HCT116 (cell line): ENCODE measurements at regions not wholly inside any gene's neighbourhood (a gene's known extent, or its start where the extent isn't known, plus 50 kb on each side); places are given as distances from the start of the nearest gene placed in this dataset.

Experiments used
- ATAC-seq: fragments of 200-7000 bp; cut with Tn5 transposase; 2 replicates; pipeline ENCODE4 v1.9.1; 2020; ENCODE audit warnings: mild to moderate bottlenecking, moderate library complexity
- BruUV-seq: library from RNA; stranded (reverse); fragments of 400-500 nt; replicated peaks from 2 replicates; lab custom pipeline; 2021; lab: Mats Ljungman, UMichigan
- CTCF ChIA-PET: fragments of 300-600 bp; sonication (Branson Sonifier 250); formaldehyde crosslinking; loops from one replicate; lab custom pipeline; 2021; ENCODE audit warnings: antibody characterized with exemption; lab: Charles Lee
- POLR2A ChIA-PET: fragments of 300-600, 350-600 bp; sonication (Branson Sonifier 250); formaldehyde crosslinking; loops from one replicate; lab custom pipeline; 2021; ENCODE audit warnings: antibody characterized with exemption; lab: Charles Lee
- RAD21 ChIA-PET, 2 experiments: fragments of 300-600 bp; sonication (Branson Sonifier 250); formaldehyde crosslinking; loops; one replicate each; lab custom pipeline; 2023; ENCODE audit warnings: low total read pairs in 2 of 2; ENCODE audit not compliant: uncharacterized antibody in 2 of 2, unreplicated experiment in 2 of 2, low non-redundant PET in 1 of 2; lab: Charles Lee
- DNase-seq: peaks from one replicate; pipeline ENCODE4 v3.0.0-alpha.2; 2010; ENCODE audit warnings: low read depth, low spot score
- H2AFZ ChIP-seq: fragments of 200-600 bp; shearing (Covaris generic), sonication (generic); 2 replicates; pipeline ENCODE4 v1.6.1; 2017; ENCODE audit warnings: low read depth, mixed run types, mixed read lengths, antibody characterized with exemption, low read length; ENCODE audit not compliant: poor library complexity, severe bottlenecking
- H3K27ac ChIP-seq: 2 replicates; pipeline ENCODE4 v1.5.1; 2012; ENCODE audit warnings: low read depth, low read length
- H3K27me3 ChIP-seq: fragments of 200-600 bp; sonication (generic); 2 replicates; pipeline ENCODE4 v1.6.1; 2016; ENCODE audit warnings: mixed run types, low read length, mixed read lengths; ENCODE audit not compliant: insufficient read depth
- H3K36me3 ChIP-seq, 2 experiments: fragments of 200-500 bp in 1 of 2; fragments of 200-600 bp in 1 of 2; sonication (Bioruptor generic) in 1 of 2; sonication (generic) in 1 of 2; 2 replicates each; pipeline versions ENCODE4 v1.5.1 to v1.6.1; 2014 to 2016; ENCODE audit warnings: low read length in 2 of 2, inconsistent platforms in 1 of 2, mixed read lengths in 1 of 2, mixed run types in 1 of 2; ENCODE audit not compliant: insufficient read depth in 2 of 2, control insufficient read depth in 1 of 2
- H3K4me1 ChIP-seq, 2 experiments: fragments of 200-600 bp in 1 of 2; sonication (generic) in 1 of 2; 2 replicates each; pipeline versions ENCODE4 v1.5.1 to v1.6.1; 2012 to 2017; ENCODE audit warnings: low read length in 2 of 2, inconsistent platforms in 1 of 2, mild to moderate bottlenecking in 1 of 2, mixed read lengths in 1 of 2, mixed run types in 1 of 2, moderate library complexity in 1 of 2; ENCODE audit not compliant: insufficient read depth in 2 of 2, control insufficient read depth in 1 of 2
- H3K4me2 ChIP-seq: fragments of 200-600 bp; sonication (generic); 2 replicates; pipeline ENCODE4 v1.6.1; 2017; ENCODE audit warnings: mixed run types, low read length, mixed read lengths
- H3K4me3 ChIP-seq, 2 experiments: fragments of 200-600 bp in 1 of 2; sonication (generic) in 1 of 2; replicated peaks in 1 of 2; 2 replicates each; pipeline ENCODE4 v1.5.1; 2011 to 2016; ENCODE audit warnings: low read length in 2 of 2, control low read depth in 1 of 2, low read depth in 1 of 2, mild to moderate bottlenecking in 1 of 2, mixed read lengths in 1 of 2, mixed run types in 1 of 2
- H3K79me2 ChIP-seq: fragments of 200-600 bp; sonication (generic); 2 replicates; pipeline ENCODE4 v1.6.1; 2017; ENCODE audit warnings: mild to moderate bottlenecking, mixed run types, low read length, moderate library complexity, mixed read lengths; ENCODE audit not compliant: insufficient read depth
- H3K9ac ChIP-seq: fragments of 200-600 bp; sonication (generic); 2 replicates; pipeline ENCODE4 v1.6.1; 2016; ENCODE audit warnings: low read length, mixed read lengths
- H3K9me2 ChIP-seq: fragments of 200-600 bp; sonication (generic), shearing (Covaris generic); 2 replicates; pipeline ENCODE4 v1.6.1; 2017; ENCODE audit warnings: mixed run types, mild to moderate bottlenecking, moderate library complexity; ENCODE audit not compliant: insufficient read depth
- H3K9me3 ChIP-seq, 2 experiments: fragments of 200-500 bp in 1 of 2; fragments of 200-600 bp in 1 of 2; sonication (Bioruptor generic) in 1 of 2; sonication (generic) in 1 of 2; 2 replicates each; pipeline ENCODE4 v1.6.1; 2014 to 2017; ENCODE audit warnings: low read length in 2 of 2, mixed read lengths in 2 of 2, inconsistent platforms in 1 of 2, low read depth in 1 of 2, mild to moderate bottlenecking in 1 of 2, mixed run types in 1 of 2, moderate library complexity in 1 of 2; ENCODE audit not compliant: control insufficient read depth in 1 of 2, insufficient read depth in 1 of 2
- H4K20me1 ChIP-seq: fragments of 200-600 bp; sonication (generic), shearing (Covaris generic); 2 replicates; pipeline ENCODE4 v1.6.1; 2017; ENCODE audit warnings: mixed run types, mild to moderate bottlenecking, moderate library complexity; ENCODE audit not compliant: insufficient read depth
- ATF3 ChIP-seq: IDR thresholded peaks from 2 replicates; pipeline ENCODE4 v1.6.1; 2012
- CBX3 ChIP-seq: IDR thresholded peaks from 2 replicates; pipeline ENCODE4 v1.6.1; 2012; ENCODE audit warnings: low read depth
- CEBPB ChIP-seq: IDR thresholded peaks from 2 replicates; pipeline ENCODE4 v1.6.1; 2012; ENCODE audit warnings: low read depth
- ELF1 ChIP-seq: IDR thresholded peaks from 2 replicates; pipeline ENCODE4 v1.6.1; 2012; ENCODE audit warnings: low read depth, borderline replicate concordance
- EZH2 ChIP-seq: fragments of 200-600 bp; sonication (generic); IDR thresholded peaks from 2 replicates; pipeline ENCODE4 v1.6.1; 2017; ENCODE audit warnings: antibody characterized with exemption, mixed run types
- FOSL1 ChIP-seq: IDR thresholded peaks from 2 replicates; pipeline ENCODE4 v1.6.1; 2012; ENCODE audit warnings: low read depth
- JUND ChIP-seq: IDR thresholded peaks from 2 replicates; pipeline ENCODE4 v1.6.1; 2012
- POLR2A ChIP-seq: IDR thresholded peaks from 2 replicates; pipeline ENCODE4 v1.7.0; 2011; ENCODE audit warnings: borderline replicate concordance; ENCODE audit not compliant: insufficient read depth, insufficient read length; ENCODE audit errors: extremely low read depth
- POLR2AphosphoS5 ChIP-seq: IDR thresholded peaks from 2 replicates; pipeline ENCODE4 v1.6.1; 2011; ENCODE audit warnings: mild to moderate bottlenecking, low read depth, low read length, moderate library complexity
- RAD21 ChIP-seq: IDR thresholded peaks from 2 replicates; pipeline ENCODE4 v1.6.1; 2012; ENCODE audit warnings: low read depth, mild to moderate bottlenecking
- REST ChIP-seq: IDR thresholded peaks from 2 replicates; pipeline ENCODE4 v1.6.1; 2012; ENCODE audit warnings: low read depth
- SP1 ChIP-seq: IDR thresholded peaks from 2 replicates; pipeline ENCODE4 v1.6.1; 2012; ENCODE audit warnings: low read depth
- YY1 ChIP-seq: IDR thresholded peaks from 2 replicates; pipeline ENCODE4 v1.6.1; 2011; ENCODE audit warnings: low read length, low read depth, moderate library complexity, mild to moderate bottlenecking; ENCODE audit not compliant: insufficient replicate concordance; ENCODE audit errors: extremely low read depth
- ZBTB33 ChIP-seq: IDR thresholded peaks from 2 replicates; pipeline ENCODE4 v1.6.1; 2011; ENCODE audit warnings: mild to moderate bottlenecking, low read length, moderate library complexity; ENCODE audit not compliant: insufficient replicate concordance; ENCODE audit errors: extremely low read depth
- ZFX ChIP-seq: fragments of 450-650 bp; IDR thresholded peaks from 2 replicates; pipeline ENCODE4 v1.6.1; 2017
- ZNF274 ChIP-seq: fragments of 200-500 bp; sonication (Bioruptor generic); IDR thresholded peaks from 2 replicates; pipeline ENCODE4 v1.6.1; 2014; ENCODE audit warnings: mild to moderate bottlenecking, low read depth, low read length, inconsistent platforms
- intact Hi-C: fragments of 100-400 bp; cut with micrococcal nuclease; formaldehyde crosslinking; loops from 2 replicates; pipeline ENCODE4 v1.10.0; 2022

GRCh38 chr1:4306559-4307467 lies 347.6 kb upstream of the AJAP1 start:
- CTCF ChIA-PET, result no interaction called here
- Histone ChIP-seq H3K9ac (no peak overlapping the region), H2AFZ (no peak overlapping the region), H3K9me2 (no peaks in the 10 kb centered on the region), H3K27me3 (no peaks in the 10 kb centered on the region)
- DNase-seq, result no peak
- intact Hi-C loops, result no loop called here
- TF ChIP-seq CEBPB, result no peak
- TF ChIP-seq FOSL1, result no peak
- no peak for TF ChIP-seq SP1
- TF ChIP-seq REST, result no peak
- no peak for TF ChIP-seq ZFX
- TF ChIP-seq YY1, result no peak
- no peak for TF ChIP-seq ELF1
- TF ChIP-seq ZNF274, result no peak
- no peak for TF ChIP-seq EZH2
- no peak for TF ChIP-seq JUND
- no peak for TF ChIP-seq ZBTB33
- TF ChIP-seq ATF3, result no peak
- no peak for TF ChIP-seq POLR2A
- no peak for TF ChIP-seq CBX3
- no peak for TF ChIP-seq RAD21
- no peak for TF ChIP-seq POLR2AphosphoS5
- TF ChIP-seq, all 23 proteins: peak for 0
- no peaks in the 10 kb centered on the region for H4K20me1 ChIP-seq
- no peak overlapping the region for H3K4me3 ChIP-seq
- no peaks in the 10 kb centered on the region for H3K36me3 ChIP-seq
- no TSS peak for BruUV-seq
- no peaks in the 10 kb centered on the region for H3K4me1 ChIP-seq
- no peaks in the 10 kb centered on the region for H3K79me2 ChIP-seq
- H3K9me3 ChIP-seq, result no peaks in the 10 kb centered on the region
- POLR2A ChIA-PET, result no interaction called here
- RAD21 ChIA-PET, result no interaction called here
- no peak overlapping the region for H3K27ac ChIP-seq
- ATAC-seq, result no peak
- H3K4me2 ChIP-seq, result no peak overlapping the region
